ENCODE measurements at regions not wholly inside any gene's neighbourhood (a gene's known extent, or its start where the extent isn't known, plus 50 kb on each side); places are given as distances from the start of the nearest gene placed in this dataset.

GRCh38 chr15:69533522-69533921, 80.9 kb downstream of the RPLP1 start:
- Mint-ChIP-seq H3K27ac (ENCODE audit: unreplicated experiment) (no peak overlapping the region), H3K9me3 (no peaks in the 10 kb centered on the region), H3K27me3 (ENCODE audit: low read depth) (peaks cover 26% of the 10 kb centered on the region), H3K4me1 (peaks cover 26% of the 10 kb centered on the region), H3K36me3 (ENCODE audit: low read depth) (no peaks in the 10 kb centered on the region), H3K4me3 (no peak overlapping the region)
- no peak for TF ChIP-seq CTCF (conservative IDR thresholded peaks at IDR 0.05)
- DNase-seq (ENCODE audit: low read depth, low spot score) = no peak

GRCh38 chr15:69535101-69535638, 82.6 kb downstream of the RPLP1 start:
- Mint-ChIP-seq H3K4me1 (peaks cover 21% of the 10 kb centered on the region), H3K36me3 (ENCODE audit: low read depth) (no peaks in the 10 kb centered on the region), H3K4me3 (no peak overlapping the region), H3K27ac (ENCODE audit: unreplicated experiment) (no peak overlapping the region), H3K27me3 (ENCODE audit: low read depth) (peaks cover 18% of the 10 kb centered on the region), H3K9me3 (no peaks in the 10 kb centered on the region)
- no peak for TF ChIP-seq CTCF (conservative IDR thresholded peaks at IDR 0.05)
- no peak for DNase-seq (ENCODE audit: low read depth, low spot score)

GRCh38 chr15:69535998-69536397, 83.4 kb downstream of the RPLP1 start:
- Mint-ChIP-seq H3K9me3 (no peaks in the 10 kb centered on the region), H3K36me3 (ENCODE audit: low read depth) (no peaks in the 10 kb centered on the region), H3K4me3 (no peak overlapping the region), H3K27ac (ENCODE audit: unreplicated experiment) (no peak overlapping the region), H3K27me3 (ENCODE audit: low read depth) (peaks cover 13% of the 10 kb centered on the region), H3K4me1 (peaks cover 15% of the 10 kb centered on the region)
- no peak for TF ChIP-seq CTCF (conservative IDR thresholded peaks at IDR 0.05)
- DNase-seq (ENCODE audit: low read depth, low spot score) = no peak

GRCh38 chr15:69536726-69537512, 84.3 kb downstream of the RPLP1 start:
- TF ChIP-seq CTCF (conservative IDR thresholded peaks at IDR 0.05) = no peak
- Mint-ChIP-seq H3K9me3 (no peaks in the 10 kb centered on the region), H3K4me3 (no peak overlapping the region), H3K36me3 (ENCODE audit: low read depth) (no peaks in the 10 kb centered on the region), H3K27ac (ENCODE audit: unreplicated experiment) (no peak overlapping the region), H3K4me1 (peaks cover 6% of the 10 kb centered on the region), H3K27me3 (ENCODE audit: low read depth) (peaks cover 8% of the 10 kb centered on the region)
- DNase-seq (ENCODE audit: low read depth, low spot score) = no peak

- no peaks in the 10 kb centered on the region for H3K9me3 Mint-ChIP-seq
- peaks cover 3% of the 10 kb centered on the region for H3K4me1 Mint-ChIP-seq
- peaks cover under 1% of the 10 kb centered on the region for H3K27me3 Mint-ChIP-seq (ENCODE audit: low read depth)
- no peak for DNase-seq (ENCODE audit: low read depth, low spot score)
- no peaks in the 10 kb centered on the region for H3K36me3 Mint-ChIP-seq (ENCODE audit: low read depth)
- no peak overlapping the region for H3K4me3 Mint-ChIP-seq
- no peak for TF ChIP-seq CTCF (conservative IDR thresholded peaks at IDR 0.05)
- H3K27ac Mint-ChIP-seq (ENCODE audit: unreplicated experiment) = no peak overlapping the region
These were observed 85.3 kb downstream of the RPLP1 start for GRCh38 chr15:69537901-69538300.
